ENCODE measurements at regions not wholly inside any gene's neighbourhood (a gene's known extent, or its start where the extent isn't known, plus 50 kb on each side); places are given as distances from the start of the nearest gene placed in this dataset.
A peak's percentile ranks its signal among the peaks of the same experiment; 100 is the strongest.

GRCh38 chr9:13990331-13990730 lies 323.6 kb downstream of the NFIB start:
- Histone ChIP-seq H3K9me3 (ENCODE audit: control insufficient read depth, low read length) (peaks cover 6% of the 10 kb centered on the region), H4K91ac (ENCODE audit: low read length) (no peak overlapping the region), H3K18ac (ENCODE audit: low read depth in 1 of 2, low read length in 2 of 2) (no peak overlapping the region), H3K14ac (ENCODE audit: low read length in 2 of 2) (no peak overlapping the region), H3K9ac (ENCODE audit: low read length) (no peak overlapping the region), H3K23ac (ENCODE audit: low read length in 2 of 2) (no peak overlapping the region), H2BK5ac (ENCODE audit: low read depth, low read length, poor library complexity, severe bottlenecking) (no peak overlapping the region), H3K4ac (ENCODE audit: low read depth in 1 of 2, low read length in 2 of 2) (no peak overlapping the region), H2BK120ac (ENCODE audit: low read depth, low read length) (no peak overlapping the region), H3K79me1 (replicated peaks; ENCODE audit: low read length, poor library complexity, severe bottlenecking) (no peaks in the 10 kb centered on the region), H2BK15ac (ENCODE audit: low read depth, poor library complexity, severe bottlenecking) (no peak overlapping the region), H3K4me3 (ENCODE audit: insufficient read depth in 1 of 2, low read depth in 1 of 2, low read length in 2 of 2) (no peak overlapping the region), H3K27ac (ENCODE audit: low read length, poor library complexity, severe bottlenecking) (no peak overlapping the region), H3K36me3 (ENCODE audit: control insufficient read depth in 1 of 2, insufficient read depth in 2 of 2, low read depth in 1 of 2, low read length in 2 of 2) (no peaks in the 10 kb centered on the region), H3K4me1 (ENCODE audit: control insufficient read depth, insufficient read depth, low read depth, low read length) (no peaks in the 10 kb centered on the region), H4K8ac (ENCODE audit: low read length) (no peak overlapping the region), H3K4me2 (ENCODE audit: low read length, poor library complexity, severe bottlenecking) (no peak overlapping the region), H2AK5ac (ENCODE audit: low read length, severe bottlenecking) (no peak overlapping the region), H2BK12ac (ENCODE audit: low read length in 2 of 2) (no peak overlapping the region), H2AFZ (ENCODE audit: low read depth, low read length) (no peak overlapping the region), H3K27me3 (ENCODE audit: control insufficient read depth in 1 of 2, insufficient read depth in 1 of 2, low read length in 2 of 2) (peaks cover 0 to 5% of the 10 kb centered on the region in 2 experiments)
- DNase-seq: no peak

- no peaks in the 10 kb centered on the region for H3K79me1 ChIP-seq (replicated peaks; ENCODE audit: low read length, poor library complexity, severe bottlenecking)
- H3K4me3 ChIP-seq (ENCODE audit: insufficient read depth in 1 of 2, low read depth in 1 of 2, low read length in 2 of 2): no peak overlapping the region
- H3K9ac ChIP-seq (ENCODE audit: low read length): no peak overlapping the region
- no peaks in the 10 kb centered on the region for H3K4me1 ChIP-seq (ENCODE audit: control insufficient read depth, insufficient read depth, low read depth, low read length)
- peaks cover 0 to 5% of the 10 kb centered on the region in 2 experiments for H3K27me3 ChIP-seq (ENCODE audit: control insufficient read depth in 1 of 2, insufficient read depth in 1 of 2, low read length in 2 of 2)
- peaks cover 6% of the 10 kb centered on the region for H3K9me3 ChIP-seq (ENCODE audit: control insufficient read depth, low read length)
- H3K36me3 ChIP-seq (ENCODE audit: control insufficient read depth in 1 of 2, insufficient read depth in 2 of 2, low read depth in 1 of 2, low read length in 2 of 2): no peaks in the 10 kb centered on the region
- H3K14ac ChIP-seq (ENCODE audit: low read length in 2 of 2): no peak overlapping the region
- H3K18ac ChIP-seq (ENCODE audit: low read depth in 1 of 2, low read length in 2 of 2): no peak overlapping the region
- no peak overlapping the region for H3K23ac ChIP-seq (ENCODE audit: low read length in 2 of 2)
- H3K4me2 ChIP-seq (ENCODE audit: low read length, poor library complexity, severe bottlenecking): no peak overlapping the region
- H2AK5ac ChIP-seq (ENCODE audit: low read length, severe bottlenecking): no peak overlapping the region
- no peak overlapping the region for H4K91ac ChIP-seq (ENCODE audit: low read length)
- no peak overlapping the region for H2BK5ac ChIP-seq (ENCODE audit: low read depth, low read length, poor library complexity, severe bottlenecking)
- H2BK120ac ChIP-seq (ENCODE audit: low read depth, low read length): no peak overlapping the region
- H4K8ac ChIP-seq (ENCODE audit: low read length): no peak overlapping the region
- no peak for DNase-seq
- no CpG with 5 or more reads among the region's 1 CpG for WGBS
- H2AFZ ChIP-seq (ENCODE audit: low read depth, low read length): no peak overlapping the region
- no peak overlapping the region for H2BK12ac ChIP-seq (ENCODE audit: low read length in 2 of 2)
- no peak overlapping the region for H3K27ac ChIP-seq (ENCODE audit: low read length, poor library complexity, severe bottlenecking)
- no peak overlapping the region for H3K4ac ChIP-seq (ENCODE audit: low read depth in 1 of 2, low read length in 2 of 2)
- H2BK15ac ChIP-seq (ENCODE audit: low read depth, poor library complexity, severe bottlenecking): no peak overlapping the region
Measured at GRCh38 chr9:13988944-13989343, 325.0 kb downstream of the NFIB start.

GRCh38 chr9:13983607-13984006 lies 330.3 kb downstream of the NFIB start:
- Histone ChIP-seq H4K8ac (ENCODE audit: low read length) (no peak overlapping the region), H2BK15ac (ENCODE audit: low read depth, poor library complexity, severe bottlenecking) (no peak overlapping the region), H3K36me3 (ENCODE audit: control insufficient read depth in 1 of 2, insufficient read depth in 2 of 2, low read depth in 1 of 2, low read length in 2 of 2) (no peaks in the 10 kb centered on the region), H3K27ac (ENCODE audit: low read length, poor library complexity, severe bottlenecking) (no peak overlapping the region), H4K91ac (ENCODE audit: low read length) (no peak overlapping the region), H3K18ac (ENCODE audit: low read depth in 1 of 2, low read length in 2 of 2) (no peak overlapping the region), H3K23ac (ENCODE audit: low read length in 2 of 2) (no peak overlapping the region), H2BK5ac (ENCODE audit: low read depth, low read length, poor library complexity, severe bottlenecking) (no peak overlapping the region), H3K79me1 (replicated peaks; ENCODE audit: low read length, poor library complexity, severe bottlenecking) (no peaks in the 10 kb centered on the region), H2BK12ac (ENCODE audit: low read length in 2 of 2) (no peak overlapping the region), H2AK5ac (ENCODE audit: low read length, severe bottlenecking) (no peak overlapping the region), H3K4me3 (ENCODE audit: insufficient read depth in 1 of 2, low read depth in 1 of 2, low read length in 2 of 2) (no peak overlapping the region), H3K9me3 (ENCODE audit: control insufficient read depth, low read length) (peaks cover 6% of the 10 kb centered on the region), H3K14ac (ENCODE audit: low read length in 2 of 2) (no peak overlapping the region), H2AFZ (ENCODE audit: low read depth, low read length) (no peak overlapping the region), H2BK120ac (ENCODE audit: low read depth, low read length) (no peak overlapping the region), H3K9ac (ENCODE audit: low read length) (no peak overlapping the region), H3K4me1 (ENCODE audit: control insufficient read depth, insufficient read depth, low read depth, low read length) (peaks cover 3% of the 10 kb centered on the region), H3K4ac (ENCODE audit: low read depth in 1 of 2, low read length in 2 of 2) (no peak overlapping the region), H3K4me2 (ENCODE audit: low read length, poor library complexity, severe bottlenecking) (no peak overlapping the region), H3K27me3 (ENCODE audit: control insufficient read depth in 1 of 2, insufficient read depth in 1 of 2, low read length in 2 of 2) (no peaks in the 10 kb centered on the region)
- DNase-seq: no peak
- 94% methylated on average over 3 of the region's 4 CpGs for WGBS

DNA sequence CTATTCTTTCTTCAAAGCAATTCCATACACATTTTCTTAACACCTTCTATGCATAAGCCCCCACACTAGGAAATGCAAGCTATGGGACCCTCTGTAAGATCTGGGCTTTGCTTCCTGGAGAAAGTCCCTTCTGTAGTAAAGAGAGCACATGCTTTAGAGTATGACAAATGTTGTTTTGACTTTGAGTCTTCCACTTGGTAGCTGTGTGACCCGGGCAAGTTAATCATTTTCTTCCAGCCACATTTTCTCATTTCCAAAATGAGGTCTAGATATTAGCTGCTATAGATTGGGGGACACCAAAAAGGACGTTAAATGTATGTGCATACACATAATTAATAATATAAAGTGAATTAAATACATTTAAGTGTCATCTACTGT lies 334.0 kb downstream of the NFIB start:
- Histone ChIP-seq H3K4me2 (ENCODE audit: low read length, poor library complexity, severe bottlenecking) (peak overlapping the region; percentile 36), H3K27me3 (ENCODE audit: control insufficient read depth in 1 of 2, insufficient read depth in 1 of 2, low read length in 2 of 2) (no peaks in the 10 kb centered on the region), H3K14ac (ENCODE audit: low read length in 2 of 2) (no peak overlapping the region), H2BK15ac (ENCODE audit: low read depth, poor library complexity, severe bottlenecking) (no peak overlapping the region), H3K9ac (ENCODE audit: low read length) (no peak overlapping the region), H3K79me1 (replicated peaks; ENCODE audit: low read length, poor library complexity, severe bottlenecking) (no peaks in the 10 kb centered on the region), H2BK5ac (ENCODE audit: low read depth, low read length, poor library complexity, severe bottlenecking) (no peak overlapping the region), H4K91ac (ENCODE audit: low read length) (no peak overlapping the region), H3K23ac (ENCODE audit: low read length in 2 of 2) (no peak overlapping the region), H2AK5ac (ENCODE audit: low read length, severe bottlenecking) (no peak overlapping the region), H3K9me3 (ENCODE audit: control insufficient read depth, low read length) (no peaks in the 10 kb centered on the region), H4K8ac (ENCODE audit: low read length) (no peak overlapping the region), H3K27ac (ENCODE audit: low read length, poor library complexity, severe bottlenecking) (peak overlapping the region; percentile 6), H2AFZ (ENCODE audit: low read depth, low read length) (no peak overlapping the region), H2BK120ac (ENCODE audit: low read depth, low read length) (no peak overlapping the region), H3K36me3 (ENCODE audit: control insufficient read depth in 1 of 2, insufficient read depth in 2 of 2, low read depth in 1 of 2, low read length in 2 of 2) (no peaks in the 10 kb centered on the region), H3K4me3 (ENCODE audit: insufficient read depth in 1 of 2, low read depth in 1 of 2, low read length in 2 of 2) (no peak overlapping the region), H3K4ac (ENCODE audit: low read depth in 1 of 2, low read length in 2 of 2) (no peak overlapping the region), H3K18ac (ENCODE audit: low read depth in 1 of 2, low read length in 2 of 2) (no peak overlapping the region), H2BK12ac (ENCODE audit: low read length in 2 of 2) (no peak overlapping the region), H3K4me1 (ENCODE audit: control insufficient read depth, insufficient read depth, low read depth, low read length) (peaks cover 3% of the 10 kb centered on the region)
- DNase-seq: no peak
- no CpG with 5 or more reads among the region's 2 CpGs for WGBS
